ENCODE measurements at regions not wholly inside any gene's neighbourhood (a gene's known extent, or its start where the extent isn't known, plus 50 kb on each side); places are given as distances from the start of the nearest gene placed in this dataset.
"Not testable (repeated sequence)": the region's sequence is repeated elsewhere in the genome, so short reads cannot be mapped to it uniquely, and the experiment has no call there.

- no peak for DNase-seq
These were observed 54.0 kb upstream of the ANKRD28 start for GRCh38 chr3:15851735-15852134.

GRCh38 chr3:15858547-15859506 lies 61.0 kb upstream of the ANKRD28 start:
- DNase-seq: peak; percentile 11

DNA sequence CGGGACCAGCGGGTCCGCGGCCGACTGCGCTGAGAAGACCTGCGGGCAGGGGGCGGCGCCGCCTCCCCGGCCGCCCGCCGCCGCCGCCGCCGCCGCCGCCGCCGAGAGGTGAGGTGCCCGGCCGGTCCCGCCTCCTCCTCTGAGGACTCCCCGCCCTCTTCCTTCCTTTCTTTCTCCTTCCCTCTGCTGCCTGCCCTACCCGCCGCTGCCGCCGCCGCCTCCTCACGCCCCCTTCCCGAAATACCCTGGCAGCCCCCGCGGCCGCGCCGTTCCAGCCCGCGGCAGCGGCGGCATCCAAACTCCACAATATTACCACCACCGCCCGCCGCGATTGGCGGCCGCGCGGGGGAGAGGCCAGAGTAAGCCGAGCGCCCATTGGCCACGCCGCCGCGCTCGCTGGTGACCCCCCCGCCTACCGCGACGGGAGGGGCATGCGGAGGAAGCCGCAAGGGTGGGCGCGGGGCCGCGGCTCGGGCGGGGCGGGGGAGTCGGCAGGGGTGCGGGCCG lies 61.8 kb upstream of the ANKRD28 start:
- DNase-seq: peak; percentile 83

DNA sequence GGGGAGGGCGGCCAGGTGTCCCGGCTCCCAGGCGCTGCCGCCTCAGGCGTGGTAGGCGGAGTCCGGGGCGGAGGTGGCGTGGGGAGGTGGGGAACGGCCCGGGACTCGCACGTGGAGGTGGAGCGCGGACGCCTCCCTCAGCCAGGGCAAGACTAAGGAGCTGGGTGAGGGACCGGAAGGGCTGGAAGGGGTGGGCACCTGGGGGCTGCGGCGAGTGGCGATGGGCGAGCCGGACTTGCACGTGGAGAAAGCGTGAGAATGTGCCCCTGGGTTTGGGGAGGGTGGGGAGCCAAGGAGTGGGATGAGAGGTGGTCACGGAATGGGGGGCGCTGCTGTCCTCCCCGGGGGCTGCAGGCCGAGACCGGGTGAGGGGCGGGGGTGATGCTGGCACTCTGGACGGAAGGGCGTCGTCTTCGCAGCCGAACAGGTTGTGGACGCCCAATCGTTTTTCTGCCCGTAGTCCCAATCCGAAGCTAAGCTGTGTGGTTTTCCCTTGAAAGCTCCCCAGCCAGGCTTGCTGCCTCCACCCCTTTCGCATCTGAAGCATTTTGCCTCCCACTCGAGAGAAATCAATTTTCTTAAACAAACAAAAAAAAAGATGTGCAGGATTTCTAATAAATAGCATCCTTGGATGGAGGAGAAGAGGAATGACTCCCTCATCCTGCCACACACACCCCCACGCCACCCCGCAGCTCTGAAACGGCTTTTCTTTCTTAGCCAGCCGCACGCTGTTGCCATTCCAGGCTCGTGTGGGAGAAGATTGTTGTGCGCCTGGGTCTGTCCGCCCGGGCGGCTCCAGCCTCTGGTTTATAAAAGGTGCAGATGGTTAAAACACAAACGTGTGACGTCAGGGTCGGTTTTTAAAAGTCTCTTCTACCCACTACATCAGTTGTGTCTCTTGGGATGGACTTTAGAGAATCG lies 62.5 kb upstream of the ANKRD28 start:
- DNase-seq: peak; percentile 59

DNA sequence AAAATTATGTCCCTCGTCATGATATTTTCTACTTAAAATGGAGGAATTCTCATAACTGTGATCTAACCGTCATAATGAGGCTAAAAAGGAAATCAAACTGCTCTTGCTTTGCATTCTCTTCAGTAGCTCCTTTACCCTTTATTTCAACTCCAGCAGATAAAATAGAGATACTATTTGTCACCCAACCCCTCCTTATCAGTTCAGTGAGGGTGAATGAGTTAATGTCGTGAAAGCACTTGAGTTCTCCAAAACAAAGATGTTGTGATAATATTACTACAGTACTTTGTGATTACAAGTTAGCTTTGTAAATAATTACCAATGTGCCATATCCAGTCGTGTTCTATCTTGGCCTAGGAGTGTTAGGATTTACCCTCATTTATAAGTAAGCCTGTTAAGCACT lies 63.4 kb upstream of the ANKRD28 start:
- no peak for DNase-seq

DNA sequence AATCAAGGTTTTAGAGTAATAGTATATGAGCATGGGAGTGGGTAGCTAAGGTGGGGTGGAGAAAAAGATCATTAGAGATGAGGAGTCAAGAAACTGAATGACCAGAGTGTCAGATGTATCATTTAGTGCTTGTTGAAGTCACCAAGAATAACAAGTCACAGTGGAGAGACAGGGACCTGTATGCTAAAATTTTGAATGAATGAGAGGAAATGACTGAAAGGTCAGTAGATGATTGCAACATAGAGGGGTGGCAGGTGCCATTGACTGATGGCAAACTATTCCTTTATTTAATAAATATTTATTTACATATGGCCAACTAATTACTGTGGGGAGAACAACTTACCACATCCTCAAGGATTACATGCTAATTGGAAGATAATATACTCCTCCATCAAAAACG lies 75.0 kb upstream of the ANKRD28 start:
- no peak for DNase-seq

DNA sequence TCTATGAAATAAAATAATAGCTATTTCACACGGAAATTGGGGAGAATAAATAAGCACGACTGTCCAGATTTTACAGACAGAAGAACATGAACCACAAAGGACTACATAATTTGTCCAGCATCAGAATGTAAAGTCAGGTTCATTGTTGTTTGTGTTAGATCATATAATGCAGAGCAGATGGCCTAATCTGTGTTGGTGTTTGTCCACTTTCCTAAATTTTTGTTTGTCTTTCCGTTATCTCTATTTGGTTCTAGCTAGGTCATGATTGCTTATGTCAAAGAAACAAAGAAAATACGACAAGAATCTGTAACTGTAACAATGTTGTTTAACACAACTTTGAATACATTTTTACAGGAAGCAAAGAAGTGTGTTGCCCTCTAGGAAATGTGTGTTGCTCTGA lies 75.6 kb upstream of the ANKRD28 start:
- DNase-seq: no peak

DNA sequence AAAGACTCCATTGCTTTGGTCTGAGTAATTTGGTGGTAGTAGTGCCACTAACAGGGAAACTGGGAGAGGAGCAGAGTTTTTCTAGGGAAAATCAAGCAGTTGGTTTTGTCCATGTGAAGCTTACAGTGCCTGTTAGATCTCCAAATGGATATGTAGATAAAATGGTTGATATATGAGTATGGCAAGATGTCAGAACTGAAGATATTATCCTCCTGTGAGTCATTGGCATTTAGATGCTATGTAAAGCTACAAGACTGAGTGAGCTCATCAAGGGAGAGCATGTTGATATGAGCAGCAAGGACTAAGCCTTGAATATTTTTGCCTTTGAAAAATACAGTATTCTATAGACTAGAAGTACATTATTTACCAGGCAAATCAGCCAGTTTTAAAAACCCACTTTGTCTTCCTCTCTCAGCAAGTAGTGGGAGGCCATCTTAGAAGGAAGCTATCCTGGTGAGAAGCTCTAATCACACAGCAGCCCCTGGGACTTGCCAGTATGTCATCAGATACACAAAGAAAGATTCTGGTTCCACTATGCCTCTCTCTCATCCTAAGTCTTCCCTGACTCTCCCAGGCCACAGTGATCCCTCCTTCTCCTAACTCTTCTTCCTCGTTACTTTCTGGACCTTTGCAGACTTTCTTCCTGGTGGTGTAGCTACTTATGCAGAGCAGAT lies 77.4 kb upstream of the ANKRD28 start:
- peak; percentile 74 for DNase-seq

GRCh38 chr3:15876669-15877068 lies 78.9 kb upstream of the ANKRD28 start:
- DNase-seq: no peak

DNA sequence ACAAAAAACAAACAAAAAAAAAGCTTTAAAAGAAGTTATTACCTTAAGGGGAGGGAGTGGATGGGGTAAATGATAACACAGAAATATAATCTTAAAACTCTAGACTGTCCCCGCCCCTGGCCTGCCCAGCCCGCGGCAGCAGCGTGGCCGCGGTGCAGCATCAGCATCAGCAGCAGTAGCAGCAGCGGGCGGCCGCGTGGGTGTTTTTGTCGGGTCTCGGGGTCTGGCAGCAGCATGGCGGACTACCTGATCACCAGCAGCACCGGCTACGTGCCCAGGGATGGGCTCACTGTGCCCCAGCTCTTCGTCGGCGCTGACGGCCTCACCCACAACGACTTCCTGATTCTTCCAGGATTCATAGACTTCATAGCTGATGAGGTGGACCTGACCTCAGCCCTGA lies 80.0 kb upstream of the ANKRD28 start:
- no peak for DNase-seq

DNA sequence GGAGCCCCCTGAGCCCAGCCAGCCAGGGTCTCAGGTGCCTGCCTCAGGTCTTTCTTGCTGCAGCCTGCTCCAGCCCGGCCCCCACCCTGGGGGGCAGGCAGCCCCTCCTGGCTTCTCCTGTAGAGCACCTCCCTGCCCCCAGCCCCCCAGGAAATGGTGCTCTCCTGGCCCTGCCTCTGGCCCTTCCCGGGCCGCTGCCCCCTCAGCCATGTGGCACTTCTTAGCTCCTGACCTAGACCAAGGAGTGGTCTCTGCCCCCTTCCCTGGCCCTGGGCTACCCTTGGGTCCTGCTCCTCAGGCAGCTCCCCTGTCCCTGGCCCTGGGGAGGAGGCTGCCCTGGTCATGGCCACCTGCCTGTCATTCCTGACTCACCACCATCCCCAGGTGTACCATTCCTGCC lies 82.0 kb upstream of the ANKRD28 start:
- not testable (repeated sequence) for DNase-seq

GRCh38 chr3:15882577-15882976 lies 84.8 kb upstream of the ANKRD28 start:
- no peak for DNase-seq

DNA sequence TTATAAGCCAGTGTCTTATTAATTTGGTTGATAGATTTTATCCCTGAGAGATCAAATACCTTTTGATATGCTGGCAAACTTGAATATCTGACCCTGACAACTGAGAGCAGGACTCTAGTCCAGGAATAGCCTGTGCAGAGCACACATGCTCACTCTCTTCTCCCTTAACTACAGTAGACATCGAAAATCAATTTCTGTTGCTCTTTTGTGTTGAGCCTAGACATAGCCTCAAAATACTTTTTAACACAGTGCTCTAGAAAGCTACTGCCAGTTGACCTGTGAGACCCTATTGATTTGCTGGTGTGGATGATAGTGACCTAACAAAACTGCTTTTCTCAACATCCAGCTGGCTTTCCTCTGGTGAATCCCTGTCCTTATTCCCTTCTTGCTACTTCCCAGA lies 86.4 kb upstream of the ANKRD28 start:
- DNase-seq: no peak

DNA sequence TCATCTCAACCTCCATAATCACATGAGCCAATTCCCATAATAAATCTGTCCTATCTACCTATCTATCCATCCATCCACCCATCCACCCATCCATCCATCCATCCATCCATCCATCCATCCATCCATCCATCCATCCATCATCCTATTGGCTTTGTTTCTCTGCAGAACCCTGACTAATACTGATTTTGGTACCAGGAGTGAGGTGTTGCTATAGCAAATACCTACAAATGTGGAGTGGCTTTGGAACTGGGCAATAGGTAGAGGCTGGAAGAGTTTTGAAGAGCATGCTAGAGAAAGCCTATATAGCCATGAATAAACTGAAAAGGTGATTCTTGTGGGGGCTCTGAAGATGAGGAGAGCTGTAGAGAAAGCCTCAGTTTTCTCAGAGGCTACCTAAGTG lies 88.7 kb upstream of the ANKRD28 start:
- no peak for DNase-seq

DNA sequence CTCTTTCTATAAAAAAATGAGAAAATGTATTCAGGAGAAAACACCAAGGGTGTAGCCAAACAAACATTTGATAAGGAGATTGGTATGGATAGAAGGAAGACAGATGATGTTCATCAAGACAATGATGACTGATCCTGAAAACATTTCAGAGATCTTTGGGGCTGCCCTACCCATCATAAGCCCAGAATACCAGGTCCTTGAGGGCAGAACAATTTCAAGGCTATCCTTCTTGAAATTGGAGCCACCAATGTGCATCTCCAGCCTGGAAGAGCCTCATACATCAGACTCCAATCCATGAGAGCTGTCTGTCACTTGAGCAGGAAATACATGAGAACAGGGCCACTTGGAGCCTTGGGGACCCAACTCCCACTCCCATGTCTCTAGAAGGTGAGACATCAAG lies 89.5 kb upstream of the ANKRD28 start:
- no peak for DNase-seq

DNA sequence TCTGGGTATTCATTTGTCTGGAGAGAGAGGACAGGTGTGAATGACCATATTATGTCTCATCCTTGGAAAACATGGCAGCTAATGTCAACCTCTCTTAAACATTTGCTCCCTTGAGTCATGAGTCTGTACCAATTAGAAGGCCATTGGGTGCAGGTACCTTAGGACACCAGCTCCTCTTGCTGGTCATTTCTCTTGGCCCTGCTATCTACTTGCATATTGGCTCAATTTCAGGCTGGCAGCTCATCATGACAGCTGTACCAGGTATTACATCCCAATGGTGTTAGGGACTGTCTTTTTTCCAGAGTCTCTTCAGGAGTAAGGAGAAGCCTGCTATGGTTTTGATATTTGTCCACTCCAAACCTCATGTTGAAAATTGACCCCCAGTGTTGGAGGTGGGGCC lies 92.2 kb upstream of the ANKRD28 start:
- no peak for DNase-seq

- DNase-seq: peak; percentile 17
These were observed 94.8 kb upstream of the ANKRD28 start for GRCh38 chr3:15892311-15893227.

GRCh38 chr3:15894382-15894781 lies 96.6 kb upstream of the ANKRD28 start:
- no peak for DNase-seq

GRCh38 chr3:15896500-15896899 lies 98.7 kb upstream of the ANKRD28 start:
- DNase-seq: no peak

GRCh38 chr3:15899388-15899787 lies 101.6 kb upstream of the ANKRD28 start:
- DNase-seq: peak; percentile 62

GRCh38 chr3:15903164-15903563 lies 105.4 kb upstream of the ANKRD28 start:
- DNase-seq: peak; percentile 18
